ENCODE measurements at regions not wholly inside any gene's neighbourhood (a gene's known extent, or its start where the extent isn't known, plus 50 kb on each side); places are given as distances from the start of the nearest gene placed in this dataset.
A peak's percentile ranks its signal among the peaks of the same experiment; 100 is the strongest.

- peak; percentile 62 for TF ChIP-seq CTCF (IDR thresholded peaks at IDR 0.05; ENCODE audit: borderline replicate concordance, extremely low read depth, low read length, poor library complexity, severe bottlenecking)
- TF ChIP-seq EZH2 (IDR thresholded peaks at IDR 0.05; ENCODE audit: borderline replicate concordance, low read depth, low read length, severe bottlenecking) = no peak
These were observed 380.8 kb downstream of the HHIPL2 start for GRCh38 chr1:222167111-222167510.

Measured in DND-41 (cell line).